ENCODE measurements at regions not wholly inside any gene's neighbourhood (a gene's known extent, or its start where the extent isn't known, plus 50 kb on each side); places are given as distances from the start of the nearest gene placed in this dataset.

- Histone ChIP-seq H3K9me3 (ENCODE audit: control insufficient read depth, low read length) (no peaks in the 10 kb centered on the region), H3K79me2 (no peaks in the 10 kb centered on the region), H3K27ac (no peak overlapping the region), H3K4me1 (no peaks in the 10 kb centered on the region), H3K9ac (no peak overlapping the region), H3K27me3 (ENCODE audit: control insufficient read depth, insufficient read depth, low read length) (no peaks in the 10 kb centered on the region), H2AFZ (no peak overlapping the region), H3K4me2 (ENCODE audit: low read length) (no peak overlapping the region), H3K4me3 (ENCODE audit: low read depth, low read length) (no peak overlapping the region), H3K36me3 (ENCODE audit: control insufficient read depth, insufficient read depth, low read length) (no peaks in the 10 kb centered on the region)
- no peak for TF ChIP-seq CTCF (IDR thresholded peaks at IDR 0.05)
Observed at GRCh38 chr6:14283600-14284235, 166.1 kb downstream of the CD83 start.

GRCh38 chr6:14284969-14285590 is 167.5 kb downstream of the CD83 start:
- Histone ChIP-seq H3K27ac (no peak overlapping the region), H2AFZ (no peak overlapping the region), H3K9ac (no peak overlapping the region), H3K36me3 (ENCODE audit: control insufficient read depth, insufficient read depth, low read length) (no peaks in the 10 kb centered on the region), H3K79me2 (no peaks in the 10 kb centered on the region), H3K4me3 (ENCODE audit: low read depth, low read length) (no peak overlapping the region), H3K9me3 (ENCODE audit: control insufficient read depth, low read length) (no peaks in the 10 kb centered on the region), H3K4me1 (no peaks in the 10 kb centered on the region), H3K27me3 (ENCODE audit: control insufficient read depth, insufficient read depth, low read length) (no peaks in the 10 kb centered on the region), H3K4me2 (ENCODE audit: low read length) (no peak overlapping the region)
- TF ChIP-seq CTCF (IDR thresholded peaks at IDR 0.05), result no peak

- no peak overlapping the region for H3K4me3 ChIP-seq (ENCODE audit: low read depth, low read length)
- H3K79me2 ChIP-seq, result no peaks in the 10 kb centered on the region
- no peaks in the 10 kb centered on the region for H3K9me3 ChIP-seq (ENCODE audit: control insufficient read depth, low read length)
- H3K4me2 ChIP-seq (ENCODE audit: low read length), result no peak overlapping the region
- H3K27me3 ChIP-seq (ENCODE audit: control insufficient read depth, insufficient read depth, low read length), result no peaks in the 10 kb centered on the region
- no peaks in the 10 kb centered on the region for H3K36me3 ChIP-seq (ENCODE audit: control insufficient read depth, insufficient read depth, low read length)
- no peak overlapping the region for H3K27ac ChIP-seq
- H2AFZ ChIP-seq, result no peak overlapping the region
- H3K4me1 ChIP-seq, result no peaks in the 10 kb centered on the region
- no peak overlapping the region for H3K9ac ChIP-seq
- TF ChIP-seq CTCF (IDR thresholded peaks at IDR 0.05), result no peak
Observed at GRCh38 chr6:14286144-14286543, 168.6 kb downstream of the CD83 start.

- Histone ChIP-seq H3K79me2 (no peaks in the 10 kb centered on the region), H3K9me3 (ENCODE audit: control insufficient read depth, low read length) (no peaks in the 10 kb centered on the region), H3K27ac (no peak overlapping the region), H2AFZ (no peak overlapping the region), H3K4me1 (no peaks in the 10 kb centered on the region), H3K36me3 (ENCODE audit: control insufficient read depth, insufficient read depth, low read length) (no peaks in the 10 kb centered on the region), H3K9ac (no peak overlapping the region), H3K4me2 (ENCODE audit: low read length) (no peak overlapping the region), H3K27me3 (ENCODE audit: control insufficient read depth, insufficient read depth, low read length) (no peaks in the 10 kb centered on the region), H3K4me3 (ENCODE audit: low read depth, low read length) (no peak overlapping the region)
- TF ChIP-seq CTCF (IDR thresholded peaks at IDR 0.05), result no peak
Observed at GRCh38 chr6:14286634-14287428, 169.3 kb downstream of the CD83 start.

Data from parathyroid adenoma (tissue), 2 donors.